ENCODE measurements at regions not wholly inside any gene's neighbourhood (a gene's known extent, or its start where the extent isn't known, plus 50 kb on each side); places are given as distances from the start of the nearest gene placed in this dataset.

GRCh38 chr3:98966434-98966833 is 64.9 kb upstream of the DCBLD2 start:
- Histone ChIP-seq H2AFZ (ENCODE audit: low read depth, low read length) (no peak overlapping the region), H3K36me3 (ENCODE audit: insufficient read depth, low read length) (no peaks in the 10 kb centered on the region), H4K20me1 (ENCODE audit: insufficient read depth, low read length) (no peaks in the 10 kb centered on the region), H3K4me2 (ENCODE audit: low read length) (no peak overlapping the region), H3K79me2 (ENCODE audit: insufficient read depth, low read length) (peaks cover 48% of the 10 kb centered on the region), H3K27ac (ENCODE audit: low read depth, low read length) (peak overlapping the region; percentile 72), H3K4me1 (ENCODE audit: insufficient read depth, low read length) (peaks cover 60% of the 10 kb centered on the region), H3K4me3 (ENCODE audit: insufficient read depth, low read depth, low read length) (no peak overlapping the region), H3K9ac (ENCODE audit: low read length) (no peak overlapping the region), H3K27me3 (ENCODE audit: insufficient read depth, low read length) (no peaks in the 10 kb centered on the region), H3K9me3 (ENCODE audit: insufficient read depth, low read depth, low read length) (no peaks in the 10 kb centered on the region)
- no peak overlapping the region for H3K4me3 Mint-ChIP-seq (ENCODE audit: unreplicated experiment)
- FAIRE-seq (peak; percentile 13), DNase-seq (ENCODE audit: low read depth) (no peak)
- H3K36me3 Mint-ChIP-seq (ENCODE audit: low read depth, unreplicated experiment) = no peaks in the 10 kb centered on the region
- H3K9me3 Mint-ChIP-seq (ENCODE audit: unreplicated experiment) = no peaks in the 10 kb centered on the region
- H3K27me3 Mint-ChIP-seq (ENCODE audit: low read depth, unreplicated experiment) = no peaks in the 10 kb centered on the region
- H3K4me1 Mint-ChIP-seq (ENCODE audit: low read depth, unreplicated experiment) = peaks cover 43% of the 10 kb centered on the region
- peak overlapping the region; percentile 44 for H3K27ac Mint-ChIP-seq (ENCODE audit: unreplicated experiment)
- TF ChIP-seq EZH2 (IDR thresholded peaks at IDR 0.05; ENCODE audit: insufficient read depth, low read length) (no peak), CTCF (IDR thresholded peaks at IDR 0.05; ENCODE audit: insufficient read depth, low read depth, low read length) (no peak)

- Mint-ChIP-seq H3K4me3 (ENCODE audit: unreplicated experiment) (no peak overlapping the region), H3K27me3 (ENCODE audit: low read depth, unreplicated experiment) (no peaks in the 10 kb centered on the region), H3K36me3 (ENCODE audit: low read depth, unreplicated experiment) (no peaks in the 10 kb centered on the region), H3K27ac (ENCODE audit: unreplicated experiment) (no peak overlapping the region), H3K9me3 (ENCODE audit: unreplicated experiment) (no peaks in the 10 kb centered on the region), H3K4me1 (ENCODE audit: low read depth, unreplicated experiment) (peaks cover 38% of the 10 kb centered on the region)
- Histone ChIP-seq H3K4me3 (ENCODE audit: insufficient read depth, low read depth, low read length) (no peak overlapping the region), H3K4me2 (ENCODE audit: low read length) (no peak overlapping the region), H4K20me1 (ENCODE audit: insufficient read depth, low read length) (no peaks in the 10 kb centered on the region), H3K4me1 (ENCODE audit: insufficient read depth, low read length) (peaks cover 63% of the 10 kb centered on the region), H2AFZ (ENCODE audit: low read depth, low read length) (no peak overlapping the region), H3K9ac (ENCODE audit: low read length) (no peak overlapping the region), H3K27me3 (ENCODE audit: insufficient read depth, low read length) (no peaks in the 10 kb centered on the region), H3K9me3 (ENCODE audit: insufficient read depth, low read depth, low read length) (no peaks in the 10 kb centered on the region), H3K36me3 (ENCODE audit: insufficient read depth, low read length) (no peaks in the 10 kb centered on the region), H3K27ac (ENCODE audit: low read depth, low read length) (peak overlapping the region; percentile 100), H3K79me2 (ENCODE audit: insufficient read depth, low read length) (peaks cover 51% of the 10 kb centered on the region)
- FAIRE-seq (no peak), DNase-seq (ENCODE audit: low read depth) (no peak)
- TF ChIP-seq CTCF (IDR thresholded peaks at IDR 0.05; ENCODE audit: insufficient read depth, low read depth, low read length) = no peak
- TF ChIP-seq EZH2 (IDR thresholded peaks at IDR 0.05; ENCODE audit: insufficient read depth, low read length) = no peak
These were observed 63.3 kb upstream of the DCBLD2 start for GRCh38 chr3:98964784-98965183.

- Histone ChIP-seq H3K27ac (ENCODE audit: low read depth, low read length) (peak overlapping the region; percentile 100), H3K36me3 (ENCODE audit: insufficient read depth, low read length) (no peaks in the 10 kb centered on the region), H3K27me3 (ENCODE audit: insufficient read depth, low read length) (no peaks in the 10 kb centered on the region)
These were observed 62.1 kb upstream of the DCBLD2 start for GRCh38 chr3:98963546-98963945.

More at GRCh38 chr3:98963546-98963945, 62.1 kb upstream of the DCBLD2 start:
- H3K4me3 ChIP-seq (ENCODE audit: insufficient read depth, low read depth, low read length) = peak overlapping the region; percentile 22
- FAIRE-seq = peak; percentile 81
- H3K79me2 ChIP-seq (ENCODE audit: insufficient read depth, low read length) = peaks cover 43% of the 10 kb centered on the region
- TF ChIP-seq CTCF (IDR thresholded peaks at IDR 0.05; ENCODE audit: insufficient read depth, low read depth, low read length) (no peak), EZH2 (IDR thresholded peaks at IDR 0.05; ENCODE audit: insufficient read depth, low read length) (no peak)
- H3K4me2 ChIP-seq (ENCODE audit: low read length) = peak overlapping the region; percentile 83
- H3K4me3 Mint-ChIP-seq (ENCODE audit: unreplicated experiment) = no peak overlapping the region
- H3K4me1 ChIP-seq (ENCODE audit: insufficient read depth, low read length) = peaks cover 63% of the 10 kb centered on the region
- DNase-seq (ENCODE audit: low read depth) = no peak
- no peak overlapping the region for H3K27ac Mint-ChIP-seq (ENCODE audit: unreplicated experiment)
- H3K9me3 ChIP-seq (ENCODE audit: insufficient read depth, low read depth, low read length) = no peaks in the 10 kb centered on the region
- H3K9ac ChIP-seq (ENCODE audit: low read length) = peak overlapping the region; percentile 94
- no peak overlapping the region for H2AFZ ChIP-seq (ENCODE audit: low read depth, low read length)
- no peaks in the 10 kb centered on the region for H3K9me3 Mint-ChIP-seq (ENCODE audit: unreplicated experiment)
- H4K20me1 ChIP-seq (ENCODE audit: insufficient read depth, low read length) = no peaks in the 10 kb centered on the region
- no peaks in the 10 kb centered on the region for H3K27me3 Mint-ChIP-seq (ENCODE audit: low read depth, unreplicated experiment)
- no peaks in the 10 kb centered on the region for H3K36me3 Mint-ChIP-seq (ENCODE audit: low read depth, unreplicated experiment)
- H3K4me1 Mint-ChIP-seq (ENCODE audit: low read depth, unreplicated experiment) = peaks cover 50% of the 10 kb centered on the region
